NCI-H2081 treated with DMSO at 0.1 percent for 48 hours (cell line): ENCODE measurements at regions not wholly inside any gene's neighbourhood (a gene's known extent, or its start where the extent isn't known, plus 50 kb on each side); places are given as distances from the start of the nearest gene placed in this dataset.

Experiments
- DNase-seq: peaks from one replicate; lab custom pipeline; 2025; lab: John Stamatoyannopoulos, UW

GRCh38 chr9:85151741-85152140 lies 482.2 kb downstream of the NTRK2 start:
- no peak for DNase-seq

- no peak for DNase-seq
Measured at GRCh38 chr9:85151162-85151561, 481.6 kb downstream of the NTRK2 start.

- DNase-seq, result no peak
Measured at GRCh38 chr9:85147046-85147640, 477.6 kb downstream of the NTRK2 start.

DNA sequence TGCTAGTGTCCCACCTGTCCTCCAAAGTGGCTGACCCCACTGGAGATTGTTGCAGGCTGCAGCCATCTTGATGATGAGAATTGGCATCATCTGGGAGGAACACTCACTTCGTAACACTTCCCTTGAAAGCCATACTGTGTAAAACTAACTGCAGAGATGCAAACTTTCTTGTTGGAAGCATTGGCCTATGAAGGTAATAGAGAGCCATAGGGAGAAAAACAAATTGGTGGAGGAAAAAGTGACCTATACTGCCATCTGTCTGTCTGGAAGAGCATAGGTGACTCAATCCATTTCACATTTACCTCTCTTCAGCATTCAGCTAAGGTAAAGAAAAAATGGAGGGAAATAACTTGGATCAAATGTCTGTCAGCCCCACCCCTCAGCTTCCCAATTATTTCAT lies 473.4 kb downstream of the NTRK2 start:
- no peak for DNase-seq

DNA sequence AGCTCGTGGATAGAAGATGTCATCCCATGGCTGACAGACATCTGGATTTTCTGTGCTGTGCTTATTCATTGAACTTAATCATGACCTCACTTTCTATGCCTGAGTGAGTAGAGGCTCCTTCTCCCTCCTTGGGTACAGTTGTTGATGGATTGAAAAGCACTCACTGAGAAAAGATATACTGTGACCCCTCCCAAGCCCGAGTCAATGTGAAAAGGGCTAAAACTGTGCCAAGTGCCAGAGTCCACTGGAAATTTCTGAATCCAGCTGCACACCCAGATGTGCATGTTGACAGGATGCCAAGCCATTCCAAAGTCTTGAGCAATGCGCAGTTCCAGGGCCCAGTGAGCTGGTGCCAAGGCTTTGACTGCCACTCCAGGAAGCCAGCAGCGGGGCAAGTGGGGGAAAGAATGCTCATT lies 473.0 kb downstream of the NTRK2 start:
- DNase-seq, result no peak

DNA sequence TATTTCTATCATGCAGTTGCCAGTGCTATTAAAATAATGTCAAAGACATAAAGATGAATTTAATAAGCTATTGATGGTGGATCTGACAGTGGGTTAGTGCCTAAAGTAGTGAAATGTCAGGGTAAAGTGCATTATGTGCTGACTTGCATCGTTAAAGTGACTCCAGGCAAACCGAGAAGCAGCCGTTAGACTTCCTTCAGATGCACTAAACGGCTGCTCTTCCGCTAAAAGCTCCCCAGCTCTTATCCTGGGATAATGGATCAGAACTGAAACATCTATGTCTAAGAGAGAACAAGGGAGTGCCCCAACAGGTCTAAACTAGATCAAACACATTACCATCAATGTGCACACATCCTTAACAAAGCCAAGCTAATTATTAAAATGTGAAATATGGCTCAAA lies 468.2 kb downstream of the NTRK2 start:
- DNase-seq, result no peak

- DNase-seq, result no peak
Measured at GRCh38 chr9:85136987-85137386, 467.5 kb downstream of the NTRK2 start.

DNA sequence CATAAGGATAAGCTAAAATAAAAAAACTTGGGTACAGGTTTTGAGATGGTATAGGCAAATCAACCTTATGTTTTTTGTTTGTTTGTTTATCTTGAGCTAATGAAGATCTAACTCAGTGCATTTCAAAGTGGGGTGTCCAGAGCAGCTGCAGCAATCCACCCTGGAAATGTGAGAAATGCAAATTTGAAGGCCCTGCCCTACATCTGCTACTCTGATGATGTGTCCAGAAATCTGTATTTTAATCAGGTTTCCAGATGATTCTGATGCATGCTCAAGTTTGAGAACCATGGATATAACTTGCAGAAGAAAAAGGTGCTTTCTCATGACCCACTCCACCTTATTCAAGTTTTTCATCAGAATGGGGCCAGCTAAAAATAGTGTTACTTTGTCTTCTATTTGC lies 467.0 kb downstream of the NTRK2 start:
- DNase-seq, result no peak

GRCh38 chr9:85130764-85131163 lies 461.2 kb downstream of the NTRK2 start:
- DNase-seq, result no peak

- no peak for DNase-seq
Measured at GRCh38 chr9:85130260-85130659, 460.7 kb downstream of the NTRK2 start.

DNA sequence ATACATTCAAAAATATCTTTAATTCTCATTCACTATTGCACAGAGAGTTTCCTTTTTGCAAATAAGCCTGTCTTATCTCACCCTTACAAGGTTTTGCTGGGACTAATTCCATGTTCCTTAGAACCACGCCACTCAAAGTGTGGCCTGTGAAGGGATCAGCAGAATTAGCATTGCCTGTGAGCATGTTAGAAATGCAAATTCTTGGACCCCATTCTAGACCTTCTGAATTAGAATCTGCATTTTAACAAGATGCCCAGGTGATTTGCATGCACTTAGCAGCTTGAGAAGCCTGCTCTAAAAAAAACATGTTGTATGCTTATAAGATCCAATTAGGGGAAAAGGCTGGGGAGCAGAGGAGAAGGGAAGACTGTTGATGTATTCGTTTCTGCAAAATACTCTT lies 460.0 kb downstream of the NTRK2 start:
- no peak for DNase-seq

DNA sequence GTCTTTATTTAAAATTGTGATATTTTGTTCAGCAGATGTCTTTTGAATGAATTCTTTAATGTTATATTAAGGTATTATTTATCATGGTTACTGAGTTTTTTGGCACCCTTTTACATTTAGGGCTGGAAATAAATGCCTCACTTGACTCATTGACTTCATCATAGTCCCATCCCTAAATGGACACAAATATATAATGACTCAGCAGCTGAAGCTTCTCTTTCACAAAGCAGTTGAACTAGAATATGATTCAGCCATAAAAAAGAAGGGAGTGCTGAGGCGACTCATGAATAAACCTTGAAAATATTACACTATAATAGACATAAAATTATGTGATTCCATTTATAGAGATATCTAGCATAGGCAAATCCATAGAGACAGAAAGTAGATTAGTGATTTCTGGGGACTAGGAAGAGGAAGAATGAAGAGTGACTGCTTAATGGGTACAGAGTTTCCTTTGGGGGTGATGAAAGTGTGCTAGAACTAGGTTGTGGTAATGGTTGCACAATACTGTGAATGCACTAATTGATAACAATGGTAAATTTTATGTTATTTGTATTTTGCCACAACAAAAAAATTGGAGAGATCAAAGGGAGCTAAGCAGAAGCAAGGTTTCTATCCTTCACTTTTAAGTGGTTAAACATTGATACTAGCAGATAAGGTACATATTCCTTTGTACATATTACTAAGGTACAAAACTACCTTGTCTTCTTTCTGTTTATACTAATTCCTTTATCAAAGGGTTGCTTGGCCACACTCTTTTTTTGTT lies 449.6 kb downstream of the NTRK2 start:
- DNase-seq, result no peak

DNA sequence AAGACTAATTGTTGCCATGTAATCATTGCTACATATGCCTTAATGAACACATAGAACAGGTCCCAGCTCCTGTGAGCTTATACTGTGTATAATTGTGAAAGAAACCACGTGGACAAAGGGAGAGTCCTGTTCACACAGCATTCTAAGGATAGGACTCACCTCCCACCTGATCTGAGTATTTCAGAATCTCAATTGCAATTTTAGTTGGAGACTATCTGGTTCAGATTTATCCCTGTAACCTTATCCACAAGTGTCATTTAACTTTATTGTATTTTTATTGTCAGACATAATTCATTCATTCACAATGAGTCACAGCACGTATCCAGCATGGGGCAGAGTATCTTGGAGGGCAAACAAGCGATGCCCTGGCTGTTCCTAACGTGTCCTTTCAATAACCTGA lies 448.3 kb downstream of the NTRK2 start:
- no peak for DNase-seq

GRCh38 chr9:85115473-85115872 lies 445.9 kb downstream of the NTRK2 start:
- no peak for DNase-seq

DNA sequence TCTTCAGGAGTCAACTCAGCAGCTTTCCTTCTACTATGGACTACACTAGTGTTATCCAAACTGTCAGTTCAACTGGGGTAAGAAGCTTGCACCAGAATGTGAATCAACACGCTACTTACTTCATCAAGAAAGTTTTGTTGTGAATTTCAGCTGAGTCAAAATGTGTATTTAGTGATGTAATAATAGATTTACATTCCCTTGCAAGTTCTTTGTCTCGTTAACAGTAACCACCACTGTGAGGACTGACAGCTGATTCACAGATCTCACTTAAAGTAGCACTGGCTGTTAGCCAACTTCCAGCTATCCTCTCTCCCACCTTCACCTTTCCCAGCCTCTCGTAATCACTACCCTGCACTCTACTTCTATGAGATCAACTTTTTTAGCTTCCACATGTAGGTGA lies 445.3 kb downstream of the NTRK2 start:
- DNase-seq, result no peak

- no peak for DNase-seq
Measured at GRCh38 chr9:85112933-85113418, 443.4 kb downstream of the NTRK2 start.

GRCh38 chr9:85112391-85112790 lies 442.9 kb downstream of the NTRK2 start:
- no peak for DNase-seq

DNA sequence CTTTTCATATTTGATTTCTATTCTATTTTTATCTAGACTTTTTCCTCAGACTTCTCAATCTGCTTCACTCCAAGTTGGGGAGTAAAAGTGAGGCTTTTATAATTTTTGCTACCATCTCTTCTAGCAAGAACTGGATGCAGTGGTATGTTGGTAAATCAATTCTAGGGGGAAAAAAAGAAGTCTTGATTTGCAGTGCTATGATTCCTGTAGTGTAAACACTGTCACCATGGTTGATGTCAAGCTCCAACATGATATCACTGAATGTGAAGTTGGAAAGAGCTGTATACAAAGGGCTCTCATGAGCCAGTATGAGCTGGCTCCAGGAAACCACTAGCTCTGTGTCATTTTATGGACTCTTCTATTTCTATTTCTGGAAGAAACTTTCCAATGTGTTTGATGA lies 439.2 kb downstream of the NTRK2 start:
- DNase-seq, result no peak

- DNase-seq, result no peak
Measured at GRCh38 chr9:85108229-85108628, 438.7 kb downstream of the NTRK2 start.

DNA sequence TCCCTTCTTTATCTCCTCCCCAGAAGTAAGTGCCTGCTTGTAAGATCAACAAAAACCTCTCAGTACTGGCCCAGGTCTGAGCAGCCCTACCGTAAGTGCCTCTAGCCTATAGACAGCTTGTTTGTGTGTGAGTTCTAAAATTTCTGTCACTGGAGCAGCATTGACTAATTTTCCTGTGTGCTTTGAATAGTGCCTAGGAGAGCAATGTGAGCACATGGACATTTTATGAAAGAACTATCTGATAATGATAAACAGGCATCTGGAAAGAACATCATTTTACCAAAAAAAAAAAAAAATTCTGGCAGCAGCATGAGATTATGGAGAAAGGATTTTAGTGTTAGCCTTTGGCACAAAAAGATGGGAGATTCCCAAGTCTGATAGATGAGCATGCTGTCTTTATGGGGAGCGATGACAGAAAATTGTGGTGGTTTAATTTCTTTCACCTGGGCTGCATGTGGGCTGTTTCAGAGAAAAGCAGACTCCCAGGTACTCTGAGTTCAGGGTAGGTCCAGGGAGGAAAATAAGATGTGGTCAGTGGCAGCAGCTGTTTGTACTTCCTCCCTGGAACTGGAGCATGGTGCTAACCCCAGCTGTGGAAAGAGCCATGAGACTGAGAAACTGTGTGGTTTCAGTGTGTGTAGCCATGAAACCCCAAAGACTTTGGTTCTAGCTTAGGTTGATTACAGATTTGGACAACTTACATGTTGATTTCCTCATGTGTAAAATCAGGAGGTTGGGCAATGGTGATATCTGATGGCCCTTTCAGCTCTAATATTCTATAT lies 419.9 kb downstream of the NTRK2 start:
- no peak for DNase-seq

GRCh38 chr9:85081963-85082362 lies 412.4 kb downstream of the NTRK2 start:
- no peak for DNase-seq

DNA sequence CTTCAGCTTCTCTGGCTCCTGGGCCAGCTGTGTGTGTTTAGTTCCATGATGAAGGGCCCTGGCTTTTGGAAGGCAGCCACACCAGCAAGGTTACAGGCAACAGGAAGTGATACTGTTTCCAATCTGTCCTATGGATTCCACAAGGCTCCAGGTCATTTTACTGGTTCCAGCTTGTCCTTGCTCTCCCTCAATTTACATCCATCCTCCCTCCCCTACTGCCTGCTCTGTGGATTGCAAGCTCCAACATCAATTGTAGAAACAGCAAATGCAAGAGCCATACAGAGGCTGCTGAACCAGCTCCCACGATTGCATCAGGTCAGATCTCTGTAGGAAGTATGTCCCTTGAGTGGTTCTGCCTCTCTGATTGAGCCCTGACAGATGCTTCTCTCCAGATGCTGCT lies 409.8 kb downstream of the NTRK2 start:
- no peak for DNase-seq

DNA sequence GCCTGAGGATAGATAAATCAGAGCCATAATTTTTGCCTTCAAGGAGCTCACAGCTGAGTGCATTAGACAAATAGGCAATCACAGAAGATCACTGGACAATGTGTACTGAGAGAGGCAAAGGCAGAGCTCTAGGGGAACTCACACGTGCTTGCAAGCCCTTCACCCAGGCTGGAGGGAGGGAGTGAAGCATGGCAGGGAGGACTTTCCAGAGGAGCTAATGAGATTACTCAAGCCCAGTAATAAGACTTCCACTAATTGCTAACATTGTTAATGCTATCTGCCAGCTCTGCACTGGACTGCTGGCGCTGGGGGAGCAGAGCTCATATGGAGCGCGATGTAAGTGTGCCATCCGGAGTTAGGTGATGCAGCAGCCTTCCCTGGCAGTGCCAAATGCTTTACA lies 408.4 kb downstream of the NTRK2 start:
- no peak for DNase-seq
